Activated naive CD8-positive, alpha-beta T cell treated with anti-CD3 and anti-CD28 coated beads for 36 hours (primary cell): ENCODE measurements at regions not wholly inside any gene's neighbourhood (a gene's known extent, or its start where the extent isn't known, plus 50 kb on each side); places are given as distances from the start of the nearest gene placed in this dataset.

Experiments used
- DNase-seq: peaks from one replicate; pipeline ENCODE4 v3.0.0; 2021
- H3K27ac Mint-ChIP-seq: one replicate; pipeline ENCODE4 v1.8.0; 2022; ENCODE audit warnings: mild to moderate bottlenecking, moderate library complexity, mixed read lengths
- H3K27me3 Mint-ChIP-seq: one replicate; pipeline ENCODE4 v1.8.0; 2022; ENCODE audit warnings: mild to moderate bottlenecking, mixed read lengths
- H3K36me3 Mint-ChIP-seq: one replicate; pipeline ENCODE4 v1.8.0; 2021; ENCODE audit warnings: mild to moderate bottlenecking, mixed read lengths
- H3K4me1 Mint-ChIP-seq: one replicate; pipeline ENCODE4 v1.8.0; 2021; ENCODE audit warnings: mixed read lengths
- H3K4me3 Mint-ChIP-seq: one replicate; pipeline ENCODE4 v1.8.0; 2022; ENCODE audit warnings: mild to moderate bottlenecking, moderate library complexity, mixed read lengths
- H3K9me3 Mint-ChIP-seq: one replicate; pipeline ENCODE4 v1.8.0; 2022; ENCODE audit warnings: mixed read lengths

DNA sequence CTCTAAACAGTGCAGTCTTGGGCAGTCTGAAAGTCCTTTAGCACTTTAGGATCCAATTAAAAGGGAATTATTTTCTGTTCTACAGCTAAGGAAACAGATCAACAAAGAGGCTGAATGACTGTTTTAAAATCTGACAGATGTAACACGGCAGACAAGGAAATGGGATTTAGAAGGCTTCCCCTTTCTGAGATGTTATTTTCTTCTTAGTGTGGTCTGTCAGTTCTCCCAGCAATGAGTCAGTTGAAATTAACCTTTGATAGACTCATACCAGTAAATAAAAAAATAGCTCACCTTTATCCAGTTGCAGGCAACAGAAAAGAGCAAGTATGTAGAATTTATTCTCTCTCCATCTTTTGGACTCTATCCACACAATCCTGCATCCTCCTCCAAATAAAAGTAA lies 98.1 kb downstream of the NEDD1 start:
- Mint-ChIP-seq H3K27me3 (peaks cover 11% of the 10 kb centered on the region), H3K27ac (no peak overlapping the region), H3K9me3 (no peaks in the 10 kb centered on the region), H3K4me3 (no peak overlapping the region), H3K4me1 (no peaks in the 10 kb centered on the region), H3K36me3 (no peaks in the 10 kb centered on the region)
- DNase-seq, result no peak

- no peaks in the 10 kb centered on the region for H3K9me3 Mint-ChIP-seq
- H3K4me1 Mint-ChIP-seq, result no peaks in the 10 kb centered on the region
- peaks cover 11% of the 10 kb centered on the region for H3K27me3 Mint-ChIP-seq
- no peak for DNase-seq
- H3K27ac Mint-ChIP-seq, result no peak overlapping the region
- no peak overlapping the region for H3K4me3 Mint-ChIP-seq
- H3K36me3 Mint-ChIP-seq, result no peaks in the 10 kb centered on the region
Measured at GRCh38 chr12:97005646-97006045, 98.6 kb downstream of the NEDD1 start.

DNA sequence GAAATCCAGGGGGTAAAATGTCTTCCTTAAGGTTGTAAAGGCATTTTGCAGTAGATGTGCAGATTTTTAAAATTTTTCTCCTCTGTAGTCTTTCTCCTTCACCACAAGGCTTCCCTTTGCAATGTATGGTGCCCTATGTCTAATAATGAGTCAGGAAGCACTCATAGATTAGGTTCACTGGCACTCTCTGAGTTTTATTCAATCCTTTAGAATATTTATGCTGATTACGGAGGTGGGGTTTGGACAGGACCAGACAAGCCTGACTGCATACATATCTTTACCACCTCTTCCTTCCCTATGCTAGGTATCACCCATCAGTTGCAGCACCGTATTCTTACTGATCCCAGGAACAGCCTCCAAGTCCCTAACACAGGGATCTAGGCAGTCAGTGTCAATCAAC lies 99.5 kb downstream of the NEDD1 start:
- Mint-ChIP-seq H3K36me3 (no peaks in the 10 kb centered on the region), H3K27ac (no peak overlapping the region), H3K27me3 (peaks cover 10% of the 10 kb centered on the region), H3K9me3 (no peaks in the 10 kb centered on the region), H3K4me1 (no peaks in the 10 kb centered on the region), H3K4me3 (no peak overlapping the region)
- DNase-seq, result no peak

- no peak overlapping the region for H3K4me3 Mint-ChIP-seq
- H3K9me3 Mint-ChIP-seq, result peaks cover 3% of the 10 kb centered on the region
- no peaks in the 10 kb centered on the region for H3K4me1 Mint-ChIP-seq
- H3K36me3 Mint-ChIP-seq, result no peaks in the 10 kb centered on the region
- DNase-seq, result no peak
- no peak overlapping the region for H3K27ac Mint-ChIP-seq
- H3K27me3 Mint-ChIP-seq, result peaks cover 9% of the 10 kb centered on the region
Measured at GRCh38 chr12:97016163-97016562, 109.1 kb downstream of the NEDD1 start.

GRCh38 chr12:97017213-97017612 lies 110.2 kb downstream of the NEDD1 start:
- Mint-ChIP-seq H3K36me3 (no peaks in the 10 kb centered on the region), H3K4me1 (no peaks in the 10 kb centered on the region), H3K27me3 (peaks cover 9% of the 10 kb centered on the region), H3K9me3 (peaks cover 3% of the 10 kb centered on the region), H3K27ac (no peak overlapping the region), H3K4me3 (no peak overlapping the region)
- no peak for DNase-seq

DNA sequence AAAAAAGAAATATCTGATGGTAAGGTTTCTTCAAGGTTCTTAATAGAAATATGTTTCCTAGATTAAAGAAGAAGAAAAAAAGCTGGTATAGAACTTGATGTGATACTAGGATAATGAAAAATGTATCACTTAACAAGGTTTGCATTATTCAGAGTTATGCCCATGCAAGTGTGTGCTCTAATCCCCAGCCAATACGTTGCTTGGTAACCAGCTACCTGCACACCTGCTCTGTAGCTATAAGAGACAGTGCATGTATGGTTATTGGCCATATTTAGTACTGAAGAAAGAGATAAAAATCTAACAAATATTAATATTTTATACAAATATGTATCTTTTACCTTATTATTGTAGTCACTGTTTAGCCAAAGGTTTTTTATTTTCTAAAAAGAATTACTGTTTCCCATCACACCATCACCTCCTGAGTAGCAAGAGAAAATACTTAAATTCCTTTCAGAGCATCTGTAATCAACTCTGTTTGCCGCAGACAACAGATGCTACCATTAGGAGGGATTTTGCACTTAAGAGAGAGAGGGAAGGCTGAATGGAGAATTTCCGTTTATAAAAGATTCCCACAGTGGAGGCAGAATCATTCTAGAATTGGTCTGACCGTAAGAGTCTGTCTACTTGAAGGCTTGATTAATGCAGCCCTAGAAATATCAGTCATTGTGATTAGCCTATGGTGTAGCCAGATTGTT lies 115.6 kb downstream of the NEDD1 start:
- H3K9me3 Mint-ChIP-seq, result no peaks in the 10 kb centered on the region
- no peak overlapping the region for H3K27ac Mint-ChIP-seq
- H3K27me3 Mint-ChIP-seq, result no peaks in the 10 kb centered on the region
- no peak for DNase-seq
- no peaks in the 10 kb centered on the region for H3K4me1 Mint-ChIP-seq
- H3K4me3 Mint-ChIP-seq, result no peak overlapping the region
- H3K36me3 Mint-ChIP-seq, result no peaks in the 10 kb centered on the region

- Mint-ChIP-seq H3K27ac (no peak overlapping the region), H3K4me1 (no peaks in the 10 kb centered on the region), H3K27me3 (no peaks in the 10 kb centered on the region), H3K9me3 (no peaks in the 10 kb centered on the region), H3K36me3 (no peaks in the 10 kb centered on the region), H3K4me3 (no peak overlapping the region)
- no peak for DNase-seq
Measured at GRCh38 chr12:97024393-97024792, 117.3 kb downstream of the NEDD1 start.

- Mint-ChIP-seq H3K27ac (no peak overlapping the region), H3K9me3 (no peaks in the 10 kb centered on the region), H3K4me1 (no peaks in the 10 kb centered on the region), H3K4me3 (no peak overlapping the region), H3K36me3 (no peaks in the 10 kb centered on the region), H3K27me3 (no peaks in the 10 kb centered on the region)
- no peak for DNase-seq
Measured at GRCh38 chr12:97026901-97027300, 119.8 kb downstream of the NEDD1 start.

DNA sequence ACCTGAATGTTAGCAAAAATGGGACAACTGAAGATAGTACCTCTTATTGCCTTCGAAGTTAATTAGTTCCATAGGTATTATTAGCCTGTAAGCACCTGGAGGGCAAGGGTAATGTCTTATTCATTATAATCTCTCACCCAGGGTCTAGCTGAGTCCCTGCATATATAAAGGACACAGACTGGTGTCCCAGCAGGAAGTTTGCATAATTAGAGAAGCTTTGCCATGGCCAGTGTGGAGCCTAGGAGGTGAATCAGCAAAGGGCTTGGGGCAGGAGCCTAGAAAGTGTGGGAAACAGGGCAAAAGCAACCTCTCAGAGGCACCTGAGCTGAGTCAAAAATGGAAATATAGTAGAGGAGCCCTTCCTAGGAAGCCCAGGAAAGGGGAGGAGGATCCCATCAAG lies 120.4 kb downstream of the NEDD1 start:
- Mint-ChIP-seq H3K27ac (no peak overlapping the region), H3K36me3 (no peaks in the 10 kb centered on the region), H3K4me1 (no peaks in the 10 kb centered on the region), H3K9me3 (no peaks in the 10 kb centered on the region), H3K27me3 (no peaks in the 10 kb centered on the region), H3K4me3 (no peak overlapping the region)
- no peak for DNase-seq

GRCh38 chr12:97038131-97038530 lies 131.1 kb downstream of the NEDD1 start:
- Mint-ChIP-seq H3K36me3 (no peaks in the 10 kb centered on the region), H3K4me3 (no peak overlapping the region), H3K27ac (no peak overlapping the region), H3K4me1 (no peaks in the 10 kb centered on the region), H3K27me3 (peaks cover 13% of the 10 kb centered on the region), H3K9me3 (no peaks in the 10 kb centered on the region)
- DNase-seq, result no peak

- H3K27me3 Mint-ChIP-seq, result peaks cover 13% of the 10 kb centered on the region
- DNase-seq, result no peak
- H3K4me3 Mint-ChIP-seq, result no peak overlapping the region
- H3K4me1 Mint-ChIP-seq, result no peaks in the 10 kb centered on the region
- no peaks in the 10 kb centered on the region for H3K9me3 Mint-ChIP-seq
- no peak overlapping the region for H3K27ac Mint-ChIP-seq
- no peaks in the 10 kb centered on the region for H3K36me3 Mint-ChIP-seq
Measured at GRCh38 chr12:97038834-97039233, 131.8 kb downstream of the NEDD1 start.

DNA sequence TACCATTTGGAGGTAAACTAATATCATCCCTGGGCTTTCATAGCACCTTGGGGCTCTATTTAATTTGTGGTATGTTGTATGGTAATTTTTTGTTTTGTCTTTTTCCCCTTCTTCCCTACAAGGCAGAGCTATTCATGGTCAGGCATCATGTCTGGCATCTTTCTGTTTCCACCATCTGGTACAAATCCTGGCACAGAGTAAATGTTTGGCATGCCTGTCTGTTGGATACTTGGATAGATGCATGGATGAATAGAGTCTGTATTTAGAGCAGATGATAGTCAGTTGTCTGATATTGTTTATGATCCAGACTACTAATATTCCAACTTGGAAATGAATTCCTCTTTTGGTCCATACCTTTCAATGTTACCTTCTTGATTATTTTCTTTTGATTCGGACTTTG lies 139.8 kb downstream of the NEDD1 start:
- no peak overlapping the region for H3K27ac Mint-ChIP-seq
- peaks cover 6% of the 10 kb centered on the region for H3K27me3 Mint-ChIP-seq
- no peaks in the 10 kb centered on the region for H3K4me1 Mint-ChIP-seq
- DNase-seq, result no peak
- no peaks in the 10 kb centered on the region for H3K9me3 Mint-ChIP-seq
- H3K4me3 Mint-ChIP-seq, result no peak overlapping the region
- no peaks in the 10 kb centered on the region for H3K36me3 Mint-ChIP-seq

GRCh38 chr12:97047361-97047760 lies 140.3 kb downstream of the NEDD1 start:
- no peaks in the 10 kb centered on the region for H3K36me3 Mint-ChIP-seq
- no peak for DNase-seq
- H3K27ac Mint-ChIP-seq, result no peak overlapping the region
- peaks cover 6% of the 10 kb centered on the region for H3K27me3 Mint-ChIP-seq
- H3K4me3 Mint-ChIP-seq, result no peak overlapping the region
- H3K9me3 Mint-ChIP-seq, result no peaks in the 10 kb centered on the region
- H3K4me1 Mint-ChIP-seq, result no peaks in the 10 kb centered on the region

DNA sequence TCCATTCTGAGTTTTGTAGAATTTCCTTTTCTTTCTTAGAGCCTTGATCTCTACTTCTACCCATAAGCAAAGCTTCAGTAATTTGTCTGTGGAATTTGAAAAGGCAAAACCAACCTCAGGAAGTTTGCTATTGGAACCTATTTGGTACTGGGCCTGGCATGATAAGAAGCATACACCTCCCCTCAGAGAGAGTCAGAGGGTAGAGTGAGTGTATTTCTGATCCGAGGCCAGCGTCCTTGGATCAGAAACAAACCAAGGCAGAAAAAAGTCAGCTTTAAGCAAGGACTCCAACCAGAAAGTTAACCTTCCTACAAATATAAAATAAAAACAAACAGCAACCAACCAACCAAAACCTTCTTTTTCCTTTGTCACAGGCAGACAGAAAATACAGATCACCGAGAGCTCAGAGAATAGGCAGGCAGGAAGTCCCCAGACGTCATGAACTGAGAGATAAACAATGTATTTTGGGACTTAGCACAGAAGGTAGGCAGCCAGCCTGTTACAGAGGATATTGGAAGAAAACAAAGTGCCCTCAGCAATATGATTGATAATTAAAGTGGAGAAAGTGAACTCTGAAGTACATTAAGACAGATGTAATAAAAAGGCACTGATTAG lies 141.5 kb downstream of the NEDD1 start:
- Mint-ChIP-seq H3K4me1 (no peaks in the 10 kb centered on the region), H3K27ac (no peak overlapping the region), H3K9me3 (no peaks in the 10 kb centered on the region), H3K27me3 (peaks cover 11% of the 10 kb centered on the region), H3K4me3 (no peak overlapping the region), H3K36me3 (no peaks in the 10 kb centered on the region)
- no peak for DNase-seq

DNA sequence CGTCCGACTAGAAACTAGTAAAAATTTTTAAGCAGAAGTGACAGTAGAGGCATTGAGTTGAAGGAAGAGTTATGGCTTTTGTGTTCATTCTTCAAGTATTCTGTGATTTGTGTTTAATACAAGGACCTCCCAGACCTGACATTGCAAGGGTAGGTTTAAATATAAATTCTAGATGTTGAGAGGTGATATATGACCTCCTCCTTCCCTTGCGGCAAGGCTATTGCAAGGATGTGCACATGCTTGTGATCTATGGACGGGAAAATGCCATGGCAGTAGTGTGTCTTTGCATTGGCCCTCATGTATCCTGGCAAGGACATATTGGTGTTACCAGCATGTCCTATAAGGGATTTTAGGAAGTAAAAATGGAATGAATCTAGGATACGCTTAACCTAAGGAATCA lies 143.5 kb downstream of the NEDD1 start:
- no peak for DNase-seq
- Mint-ChIP-seq H3K4me1 (no peaks in the 10 kb centered on the region), H3K9me3 (no peaks in the 10 kb centered on the region), H3K27me3 (peaks cover 16% of the 10 kb centered on the region), H3K27ac (no peak overlapping the region), H3K4me3 (no peak overlapping the region), H3K36me3 (no peaks in the 10 kb centered on the region)

DNA sequence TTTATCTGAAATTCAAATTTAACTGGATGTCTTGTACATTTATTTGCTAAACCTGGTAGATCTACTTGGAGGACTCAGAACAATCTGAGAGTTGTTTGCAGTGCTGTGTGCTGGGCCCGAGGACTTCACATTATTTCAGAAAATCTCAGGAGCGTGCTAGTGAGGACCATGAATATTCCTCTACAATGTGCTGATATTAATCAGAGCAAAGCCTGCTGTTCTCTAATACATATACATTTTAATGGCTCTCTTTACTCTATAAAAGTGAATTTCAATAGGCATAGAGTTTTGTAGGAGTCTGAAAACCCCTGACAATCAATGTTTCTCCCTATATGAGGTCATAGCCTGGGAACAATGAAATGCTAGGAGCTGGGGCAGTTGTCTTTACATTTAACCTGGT lies 144.3 kb downstream of the NEDD1 start:
- DNase-seq, result no peak
- Mint-ChIP-seq H3K27me3 (peaks cover 20% of the 10 kb centered on the region), H3K4me1 (no peaks in the 10 kb centered on the region), H3K27ac (no peak overlapping the region), H3K4me3 (no peak overlapping the region), H3K9me3 (peaks cover 2% of the 10 kb centered on the region), H3K36me3 (no peaks in the 10 kb centered on the region)
